ENCODE measurements at regions not wholly inside any gene's neighbourhood (a gene's known extent, or its start where the extent isn't known, plus 50 kb on each side); places are given as distances from the start of the nearest gene placed in this dataset.
"Not testable (repeated sequence)": the region's sequence is repeated elsewhere in the genome, so short reads cannot be mapped to it uniquely, and the experiment has no call there.

DNA sequence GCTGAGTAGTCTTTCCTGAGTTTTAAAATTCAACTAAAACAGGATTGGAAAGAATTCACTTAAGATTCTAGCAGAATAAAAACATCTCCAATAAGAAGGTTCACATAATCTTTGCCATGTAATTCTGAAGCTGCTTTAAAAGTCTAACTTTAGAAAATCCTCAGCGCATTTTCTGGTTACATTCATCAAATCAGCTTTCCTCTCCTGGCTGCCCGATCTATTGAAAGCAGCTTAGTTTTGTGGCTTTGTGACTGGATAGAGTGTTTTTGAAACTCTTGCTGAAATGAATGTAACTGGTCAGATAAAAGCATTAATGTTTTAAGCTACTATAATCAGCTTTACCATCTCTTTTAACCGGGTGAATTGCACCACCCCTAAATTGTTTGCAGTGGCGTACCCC, 66.8 kb downstream of the DOP1B start:
- no peaks in the 10 kb centered on the region for H3K4me1 ChIP-seq (ENCODE audit: control insufficient read depth in 2 of 2, insufficient read depth in 2 of 2, low read length in 2 of 2)
- H3K4me3 ChIP-seq (ENCODE audit: low read length in 2 of 2), result no peak overlapping the region
- H3K9ac ChIP-seq (ENCODE audit: low read depth in 1 of 2, low read length in 2 of 2), result no peak overlapping the region
- H3K9me3 ChIP-seq (ENCODE audit: control insufficient read depth in 2 of 2, low read length in 2 of 2), result no peaks in the 10 kb centered on the region
- no peak overlapping the region for H3K27ac ChIP-seq (ENCODE audit: low read depth in 2 of 2, low read length in 2 of 2)
- H3K27me3 ChIP-seq (ENCODE audit: control insufficient read depth in 2 of 2, insufficient read depth in 2 of 2, low read length in 2 of 2), result no peaks in the 10 kb centered on the region
- H3K36me3 ChIP-seq (ENCODE audit: control insufficient read depth in 2 of 2, insufficient read depth in 2 of 2, low read length in 2 of 2), result peaks cover 44 to 54% of the 10 kb centered on the region in 2 donors

DNA sequence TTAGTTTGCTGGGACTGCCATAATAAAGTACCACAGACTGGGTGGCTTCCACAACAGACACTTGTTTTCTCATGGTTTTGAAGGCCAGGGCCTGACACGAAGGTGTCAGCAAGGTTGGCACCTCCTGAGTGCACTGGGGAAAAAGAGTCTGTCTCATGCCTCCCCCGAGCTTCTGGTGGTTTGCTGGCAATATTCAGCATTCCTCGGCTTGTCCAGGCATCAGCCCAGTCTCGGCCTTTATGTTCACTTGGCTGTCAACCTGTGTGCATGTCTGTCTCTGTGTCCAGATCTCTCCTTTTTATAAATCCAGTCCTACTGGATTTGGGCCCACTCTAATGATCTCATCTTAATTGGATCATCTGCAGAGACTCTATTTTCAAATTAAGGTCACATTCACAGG, 72.6 kb downstream of the DOP1B start:
- H3K4me1 ChIP-seq (ENCODE audit: control insufficient read depth in 2 of 2, insufficient read depth in 2 of 2, low read length in 2 of 2), result no peaks in the 10 kb centered on the region
- H3K27ac ChIP-seq (ENCODE audit: low read depth in 2 of 2, low read length in 2 of 2), result no peak overlapping the region
- no peak overlapping the region for H3K9ac ChIP-seq (ENCODE audit: low read depth in 1 of 2, low read length in 2 of 2)
- H3K27me3 ChIP-seq (ENCODE audit: control insufficient read depth in 2 of 2, insufficient read depth in 2 of 2, low read length in 2 of 2), result no peaks in the 10 kb centered on the region
- no peak overlapping the region for H3K4me3 ChIP-seq (ENCODE audit: low read length in 2 of 2)
- peaks cover 53 to 55% of the 10 kb centered on the region in 2 donors for H3K36me3 ChIP-seq (ENCODE audit: control insufficient read depth in 2 of 2, insufficient read depth in 2 of 2, low read length in 2 of 2)
- H3K9me3 ChIP-seq (ENCODE audit: control insufficient read depth in 2 of 2, low read length in 2 of 2), result no peaks in the 10 kb centered on the region

DNA sequence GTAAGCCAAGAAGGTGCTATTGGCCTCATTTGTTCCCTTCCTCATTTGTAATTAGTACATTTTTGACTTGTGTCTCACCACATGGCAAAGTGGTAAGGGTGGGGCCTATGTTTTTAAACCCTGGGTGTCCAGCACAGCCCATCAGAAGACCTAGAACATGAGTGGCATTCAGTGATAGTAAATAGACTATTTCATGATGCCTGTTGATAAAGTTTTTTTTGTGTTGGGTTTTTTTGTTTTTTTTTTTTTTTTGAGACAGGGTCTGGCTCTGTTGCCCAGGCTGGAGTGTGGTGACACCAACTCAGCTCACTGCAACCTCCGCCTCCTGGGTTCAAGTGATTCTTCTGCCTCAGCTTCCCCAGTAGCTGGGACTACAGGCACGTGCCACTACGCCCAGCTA, 74.8 kb downstream of the DOP1B start:
- H3K4me3 ChIP-seq (ENCODE audit: low read length in 2 of 2); H3K9me3 ChIP-seq (ENCODE audit: control insufficient read depth in 2 of 2, low read length in 2 of 2); H3K4me1 ChIP-seq (ENCODE audit: control insufficient read depth in 2 of 2, insufficient read depth in 2 of 2, low read length in 2 of 2); H3K27ac ChIP-seq (ENCODE audit: low read depth in 2 of 2, low read length in 2 of 2); H3K9ac ChIP-seq (ENCODE audit: low read depth in 1 of 2, low read length in 2 of 2); H3K27me3 ChIP-seq (ENCODE audit: control insufficient read depth in 2 of 2, insufficient read depth in 2 of 2, low read length in 2 of 2): not testable (repeated sequence)
- H3K36me3 ChIP-seq (ENCODE audit: control insufficient read depth in 2 of 2, insufficient read depth in 2 of 2, low read length in 2 of 2), result peaks cover 44 to 45% of the 10 kb centered on the region in 2 donors

DNA sequence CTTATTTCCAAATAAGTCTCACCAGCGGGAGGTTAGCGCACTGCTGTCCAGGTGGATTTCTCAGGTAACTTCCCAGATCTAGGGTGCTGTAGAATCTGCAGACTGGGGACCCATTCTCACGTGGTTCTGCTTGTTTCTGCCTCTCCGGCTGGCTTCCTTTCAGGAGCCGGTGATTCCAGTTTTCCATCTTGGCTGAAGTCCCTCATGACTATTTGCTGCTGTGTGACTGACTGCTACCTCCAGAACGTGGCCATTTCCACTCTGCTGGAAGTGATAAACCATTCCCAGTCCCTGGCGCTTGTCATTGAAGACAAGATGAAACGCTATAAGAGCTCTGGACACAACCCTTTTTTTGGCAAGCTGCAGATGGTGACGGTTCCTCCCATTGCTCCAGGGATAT, 76.0 kb downstream of the DOP1B start:
- H3K27ac ChIP-seq (ENCODE audit: low read depth in 2 of 2, low read length in 2 of 2), result no peak overlapping the region
- H3K27me3 ChIP-seq (ENCODE audit: control insufficient read depth in 2 of 2, insufficient read depth in 2 of 2, low read length in 2 of 2), result no peaks in the 10 kb centered on the region
- H3K9me3 ChIP-seq (ENCODE audit: control insufficient read depth in 2 of 2, low read length in 2 of 2), result no peaks in the 10 kb centered on the region
- no peak overlapping the region for H3K4me3 ChIP-seq (ENCODE audit: low read length in 2 of 2)
- H3K9ac ChIP-seq (ENCODE audit: low read depth in 1 of 2, low read length in 2 of 2), result no peak overlapping the region
- H3K4me1 ChIP-seq (ENCODE audit: control insufficient read depth in 2 of 2, insufficient read depth in 2 of 2, low read length in 2 of 2), result peaks cover 0 to 6% of the 10 kb centered on the region in 2 donors
- peaks cover 48 to 49% of the 10 kb centered on the region in 2 donors for H3K36me3 ChIP-seq (ENCODE audit: control insufficient read depth in 2 of 2, insufficient read depth in 2 of 2, low read length in 2 of 2)

DNA sequence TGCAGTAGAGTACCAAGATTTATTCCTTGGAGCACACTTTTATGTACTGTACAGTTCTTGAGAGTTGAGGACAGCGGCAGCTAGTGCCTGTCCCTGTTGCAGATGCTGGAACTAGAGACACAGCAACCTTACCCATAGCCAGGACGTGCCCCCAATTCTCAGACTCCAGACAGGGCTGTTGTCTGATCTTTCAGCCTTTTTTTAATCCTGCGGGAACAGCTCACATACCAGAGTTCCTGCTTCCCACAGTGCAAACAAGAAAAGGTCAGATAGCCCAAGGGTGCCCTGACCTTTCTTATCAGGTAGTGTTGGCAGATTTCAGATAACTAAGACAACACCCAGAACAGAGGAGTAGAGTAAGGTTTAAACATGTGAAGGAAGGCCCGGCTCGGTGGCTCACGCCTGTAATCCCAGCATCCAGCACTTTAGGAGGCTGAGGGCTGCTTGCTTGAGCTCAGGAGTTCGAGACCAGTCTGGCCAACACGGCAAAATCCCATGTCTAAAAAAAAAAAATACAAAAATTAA, 78.5 kb downstream of the DOP1B start:
- no peak overlapping the region for H3K9ac ChIP-seq (ENCODE audit: low read depth in 1 of 2, low read length in 2 of 2)
- H3K27me3 ChIP-seq (ENCODE audit: control insufficient read depth in 2 of 2, insufficient read depth in 2 of 2, low read length in 2 of 2), result no peaks in the 10 kb centered on the region
- H3K4me1 ChIP-seq (ENCODE audit: control insufficient read depth in 2 of 2, insufficient read depth in 2 of 2, low read length in 2 of 2), result peaks cover 0 to 6% of the 10 kb centered on the region in 2 donors
- no peak overlapping the region for H3K27ac ChIP-seq (ENCODE audit: low read depth in 2 of 2, low read length in 2 of 2)
- H3K36me3 ChIP-seq (ENCODE audit: control insufficient read depth in 2 of 2, insufficient read depth in 2 of 2, low read length in 2 of 2), result peaks cover 53 to 54% of the 10 kb centered on the region in 2 donors
- no peak overlapping the region for H3K4me3 ChIP-seq (ENCODE audit: low read length in 2 of 2)
- no peaks in the 10 kb centered on the region for H3K9me3 ChIP-seq (ENCODE audit: control insufficient read depth in 2 of 2, low read length in 2 of 2)

DNA sequence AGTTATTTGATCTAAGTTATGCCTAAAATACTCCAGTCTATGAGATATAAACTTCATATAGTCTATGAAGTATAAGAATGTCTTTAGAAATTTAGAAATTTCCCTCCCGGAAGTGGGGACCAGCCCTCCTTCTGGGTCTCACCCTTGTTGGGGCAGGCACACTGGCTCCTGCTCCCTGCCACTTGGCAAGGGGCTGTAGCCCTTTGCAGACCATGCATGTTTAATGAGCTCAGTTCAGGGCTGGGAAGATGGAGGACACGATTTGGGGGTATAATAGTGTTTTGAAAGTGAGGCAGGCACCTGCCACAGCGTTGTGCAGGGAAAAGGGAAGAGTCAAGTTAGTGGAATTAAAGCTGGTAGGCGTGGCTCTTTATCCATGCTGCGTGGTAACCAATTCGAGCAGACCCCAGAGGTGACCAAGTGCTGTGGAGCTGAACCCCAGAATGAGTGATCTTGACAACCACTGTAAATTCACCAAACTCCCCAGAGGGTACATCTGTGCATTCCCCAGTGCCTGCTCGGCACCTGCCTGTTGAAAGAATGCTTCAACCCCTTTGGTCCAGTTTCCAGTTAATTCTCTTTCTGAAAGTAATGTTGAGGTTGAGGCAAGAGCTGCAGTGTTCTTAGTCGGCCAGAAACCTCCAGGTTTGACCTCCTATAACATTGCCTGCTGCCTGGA, 79.6 kb downstream of the DOP1B start:
- Histone ChIP-seq H3K9ac (ENCODE audit: low read depth in 1 of 2, low read length in 2 of 2) (no peak overlapping the region), H3K9me3 (ENCODE audit: control insufficient read depth in 2 of 2, low read length in 2 of 2) (no peaks in the 10 kb centered on the region), H3K4me3 (ENCODE audit: low read length in 2 of 2) (no peak overlapping the region), H3K27me3 (ENCODE audit: control insufficient read depth in 2 of 2, insufficient read depth in 2 of 2, low read length in 2 of 2) (no peaks in the 10 kb centered on the region), H3K27ac (ENCODE audit: low read depth in 2 of 2, low read length in 2 of 2) (no peak overlapping the region), H3K36me3 (ENCODE audit: control insufficient read depth in 2 of 2, insufficient read depth in 2 of 2, low read length in 2 of 2) (peaks cover 44 to 45% of the 10 kb centered on the region in 2 donors), H3K4me1 (ENCODE audit: control insufficient read depth in 2 of 2, insufficient read depth in 2 of 2, low read length in 2 of 2) (peaks cover 0 to 6% of the 10 kb centered on the region in 2 donors)

DNA sequence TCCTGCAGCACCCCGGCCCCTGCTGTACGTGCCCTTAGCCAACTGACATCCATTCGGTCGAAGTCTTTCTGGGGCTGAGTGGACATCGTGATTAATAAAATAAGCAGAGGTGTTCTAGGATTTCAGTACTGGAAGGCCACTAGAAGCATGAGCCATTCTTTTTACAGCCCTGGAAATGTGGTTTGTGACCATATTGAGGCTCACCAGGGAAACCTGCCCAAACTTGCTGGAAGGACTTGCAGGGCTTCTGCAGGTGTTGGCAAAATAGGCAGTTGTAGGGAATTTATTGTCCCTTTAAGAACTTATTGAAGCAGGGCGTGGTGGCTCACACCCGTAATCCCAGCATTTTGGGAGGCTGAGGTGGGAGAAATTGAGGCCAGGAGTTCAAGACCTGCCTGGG, 80.8 kb downstream of the DOP1B start:
- Histone ChIP-seq H3K4me3 (ENCODE audit: low read length in 2 of 2) (no peak overlapping the region), H3K36me3 (ENCODE audit: control insufficient read depth in 2 of 2, insufficient read depth in 2 of 2, low read length in 2 of 2) (peaks cover 37 to 39% of the 10 kb centered on the region in 2 donors), H3K27me3 (ENCODE audit: control insufficient read depth in 2 of 2, insufficient read depth in 2 of 2, low read length in 2 of 2) (no peaks in the 10 kb centered on the region), H3K9ac (ENCODE audit: low read depth in 1 of 2, low read length in 2 of 2) (no peak overlapping the region), H3K27ac (ENCODE audit: low read depth in 2 of 2, low read length in 2 of 2) (no peak overlapping the region), H3K4me1 (ENCODE audit: control insufficient read depth in 2 of 2, insufficient read depth in 2 of 2, low read length in 2 of 2) (peaks cover 0 to 6% of the 10 kb centered on the region in 2 donors), H3K9me3 (ENCODE audit: control insufficient read depth in 2 of 2, low read length in 2 of 2) (no peaks in the 10 kb centered on the region)

DNA sequence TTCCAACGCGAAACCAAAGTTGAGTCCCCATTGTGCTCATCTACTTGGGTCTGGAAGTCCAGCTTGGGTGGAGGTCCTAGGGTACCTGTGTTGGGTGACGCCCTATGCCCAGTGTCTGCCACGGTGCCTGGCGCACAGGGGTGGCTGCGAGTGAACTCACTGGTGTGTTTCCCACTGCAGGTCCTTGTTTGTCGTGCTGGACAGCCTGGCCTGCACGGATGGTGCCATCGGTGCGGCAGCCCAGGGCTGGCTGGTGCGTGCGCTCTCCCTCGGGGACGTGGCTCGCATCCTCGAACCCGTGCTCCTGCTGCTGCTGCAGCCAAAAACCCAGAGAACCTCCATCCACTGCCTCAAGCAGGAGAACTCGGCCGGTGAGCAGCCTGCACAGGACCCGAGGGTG, 80.4 kb upstream of the MORC3 start:
- Histone ChIP-seq H3K27ac (ENCODE audit: low read depth in 2 of 2, low read length in 2 of 2) (no peak overlapping the region), H3K4me1 (ENCODE audit: control insufficient read depth in 2 of 2, insufficient read depth in 2 of 2, low read length in 2 of 2) (peaks cover 0 to 6% of the 10 kb centered on the region in 2 donors), H3K9me3 (ENCODE audit: control insufficient read depth in 2 of 2, low read length in 2 of 2) (no peaks in the 10 kb centered on the region), H3K9ac (ENCODE audit: low read depth in 1 of 2, low read length in 2 of 2) (no peak overlapping the region), H3K36me3 (ENCODE audit: control insufficient read depth in 2 of 2, insufficient read depth in 2 of 2, low read length in 2 of 2) (peaks cover 27% of the 10 kb centered on the region in 2 donors), H3K27me3 (ENCODE audit: control insufficient read depth in 2 of 2, insufficient read depth in 2 of 2, low read length in 2 of 2) (no peaks in the 10 kb centered on the region), H3K4me3 (ENCODE audit: low read length in 2 of 2) (no peak overlapping the region)

DNA sequence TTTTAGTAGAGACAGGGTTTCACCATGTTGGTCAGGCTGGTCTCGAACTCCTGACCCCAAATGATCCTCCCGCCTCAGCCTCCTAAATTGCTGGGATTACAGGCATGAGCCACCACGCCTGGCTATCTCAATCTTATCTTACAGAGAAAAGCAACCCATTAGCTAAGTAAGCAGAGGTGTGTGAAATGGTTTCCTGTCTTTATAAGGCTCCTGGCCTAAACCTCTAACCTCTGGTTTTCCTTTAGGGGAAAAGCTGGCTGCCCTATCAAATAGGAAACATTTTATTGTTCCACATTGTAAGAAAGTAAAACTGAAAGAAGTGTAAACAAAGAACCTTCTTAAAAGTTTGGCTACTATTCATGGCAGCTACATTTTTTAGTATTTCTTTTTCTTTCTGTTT, 78.3 kb upstream of the MORC3 start:
- Histone ChIP-seq H3K4me1 (ENCODE audit: control insufficient read depth in 2 of 2, insufficient read depth in 2 of 2, low read length in 2 of 2) (peaks cover 0 to 8% of the 10 kb centered on the region in 2 donors), H3K27me3 (ENCODE audit: control insufficient read depth in 2 of 2, insufficient read depth in 2 of 2, low read length in 2 of 2) (no peaks in the 10 kb centered on the region), H3K27ac (ENCODE audit: low read depth in 2 of 2, low read length in 2 of 2) (no peak overlapping the region), H3K9ac (ENCODE audit: low read depth in 1 of 2, low read length in 2 of 2) (no peak overlapping the region), H3K4me3 (ENCODE audit: low read length in 2 of 2) (no peak overlapping the region), H3K36me3 (ENCODE audit: control insufficient read depth in 2 of 2, insufficient read depth in 2 of 2, low read length in 2 of 2) (peaks cover 45% of the 10 kb centered on the region in 2 donors), H3K9me3 (ENCODE audit: control insufficient read depth in 2 of 2, low read length in 2 of 2) (no peaks in the 10 kb centered on the region)

DNA sequence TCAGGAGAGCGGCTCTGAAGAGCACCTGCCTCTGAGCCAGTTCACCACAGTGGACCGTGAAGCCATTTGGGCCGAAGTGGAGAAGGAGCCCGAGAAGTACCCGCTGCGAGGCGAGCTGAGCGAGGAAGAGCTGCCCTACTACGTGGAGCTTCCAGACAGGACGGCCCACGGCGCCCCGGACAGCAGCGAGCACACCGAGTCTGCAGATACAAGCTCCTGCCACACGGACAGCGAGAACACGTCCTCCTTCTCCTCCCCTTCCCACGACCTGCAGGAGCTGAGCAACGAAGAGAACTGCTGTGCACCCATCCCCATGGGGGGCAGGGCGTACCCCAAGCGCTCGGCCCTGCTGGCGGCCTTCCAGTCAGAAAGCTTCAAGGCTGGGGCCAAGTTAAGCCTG, 74.9 kb upstream of the MORC3 start:
- H3K4me1 ChIP-seq (ENCODE audit: control insufficient read depth in 2 of 2, insufficient read depth in 2 of 2, low read length in 2 of 2), result peaks cover 0 to 8% of the 10 kb centered on the region in 2 donors
- no peaks in the 10 kb centered on the region for H3K27me3 ChIP-seq (ENCODE audit: control insufficient read depth in 2 of 2, insufficient read depth in 2 of 2, low read length in 2 of 2)
- no peak overlapping the region for H3K4me3 ChIP-seq (ENCODE audit: low read length in 2 of 2)
- H3K9me3 ChIP-seq (ENCODE audit: control insufficient read depth in 2 of 2, low read length in 2 of 2), result no peaks in the 10 kb centered on the region
- no peak overlapping the region for H3K27ac ChIP-seq (ENCODE audit: low read depth in 2 of 2, low read length in 2 of 2)
- no peak overlapping the region for H3K9ac ChIP-seq (ENCODE audit: low read depth in 1 of 2, low read length in 2 of 2)
- peaks cover 39 to 42% of the 10 kb centered on the region in 2 donors for H3K36me3 ChIP-seq (ENCODE audit: control insufficient read depth in 2 of 2, insufficient read depth in 2 of 2, low read length in 2 of 2)

Measured in mucosa of rectum (tissue), 2 donors.